ENCODE measurements at regions not wholly inside any gene's neighbourhood (a gene's known extent, or its start where the extent isn't known, plus 50 kb on each side); places are given as distances from the start of the nearest gene placed in this dataset.
"Not testable (repeated sequence)": the region's sequence is repeated elsewhere in the genome, so short reads cannot be mapped to it uniquely, and the experiment has no call there.

GRCh38 chr4:104890598-104891275 is 255.9 kb upstream of the TET2 start:
- no peak for DNase-seq (ENCODE audit: low read depth, low spot score)

GRCh38 chr4:104896660-104897645 is 249.7 kb upstream of the TET2 start:
- no peak for DNase-seq (ENCODE audit: low read depth, low spot score)

- no peak for DNase-seq (ENCODE audit: low read depth, low spot score)
These were observed 246.8 kb upstream of the TET2 start for GRCh38 chr4:104899863-104900262.

GRCh38 chr4:104901438-104901837 is 245.2 kb upstream of the TET2 start:
- no peak for DNase-seq (ENCODE audit: low read depth, low spot score)

- DNase-seq (ENCODE audit: low read depth, low spot score), result no peak
These were observed 244.6 kb upstream of the TET2 start for GRCh38 chr4:104901961-104902605.

- no peak for DNase-seq (ENCODE audit: low read depth, low spot score)
These were observed 241.6 kb upstream of the TET2 start for GRCh38 chr4:104905065-104905464.

- no peak for DNase-seq (ENCODE audit: low read depth, low spot score)
These were observed 241.1 kb upstream of the TET2 start for GRCh38 chr4:104905546-104905945.

GRCh38 chr4:104906276-104906675 is 240.4 kb upstream of the TET2 start:
- DNase-seq (ENCODE audit: low read depth, low spot score), result no peak

- DNase-seq (ENCODE audit: low read depth, low spot score), result no peak
These were observed 239.5 kb upstream of the TET2 start for GRCh38 chr4:104907074-104907649.

- no peak for DNase-seq (ENCODE audit: low read depth, low spot score)
These were observed 238.7 kb upstream of the TET2 start for GRCh38 chr4:104907991-104908390.

GRCh38 chr4:104909376-104909775 is 237.3 kb upstream of the TET2 start:
- DNase-seq (ENCODE audit: low read depth, low spot score), result no peak

GRCh38 chr4:104912518-104912917 is 234.2 kb upstream of the TET2 start:
- no peak for DNase-seq (ENCODE audit: low read depth, low spot score)

- no peak for DNase-seq (ENCODE audit: low read depth, low spot score)
These were observed 231.3 kb upstream of the TET2 start for GRCh38 chr4:104915373-104915772.

GRCh38 chr4:104915864-104916263 is 230.8 kb upstream of the TET2 start:
- no peak for DNase-seq (ENCODE audit: low read depth, low spot score)

- no peak for DNase-seq (ENCODE audit: low read depth, low spot score)
These were observed 227.3 kb upstream of the TET2 start for GRCh38 chr4:104919406-104919805.

- no peak for DNase-seq (ENCODE audit: low read depth, low spot score)
These were observed 216.4 kb upstream of the TET2 start for GRCh38 chr4:104930298-104930697.

GRCh38 chr4:104930745-104931736 is 215.6 kb upstream of the TET2 start:
- DNase-seq (ENCODE audit: low read depth, low spot score), result not testable (repeated sequence)

GRCh38 chr4:104938624-104939023 is 208.1 kb upstream of the TET2 start:
- DNase-seq (ENCODE audit: low read depth, low spot score), result no peak

- DNase-seq (ENCODE audit: low read depth, low spot score), result no peak
These were observed 205.7 kb upstream of the TET2 start for GRCh38 chr4:104940927-104941326.

GRCh38 chr4:104941661-104942062 is 205.0 kb upstream of the TET2 start:
- DNase-seq (ENCODE audit: low read depth, low spot score), result no peak
